ENCODE measurements at regions not wholly inside any gene's neighbourhood (a gene's known extent, or its start where the extent isn't known, plus 50 kb on each side); places are given as distances from the start of the nearest gene placed in this dataset.

GRCh38 chr3:168624892-168625448, 529.2 kb upstream of the GOLIM4 start:
- DNase-seq = no peak

GRCh38 chr3:168624195-168624594, 528.5 kb upstream of the GOLIM4 start:
- no peak for DNase-seq

GRCh38 chr3:168622795-168623194, 527.1 kb upstream of the GOLIM4 start:
- DNase-seq = no peak

- DNase-seq = no peak
Observed at GRCh38 chr3:168620854-168621253, 525.1 kb upstream of the GOLIM4 start.

GRCh38 chr3:168618827-168619470, 523.2 kb upstream of the GOLIM4 start:
- no peak for DNase-seq

GRCh38 chr3:168617658-168618057, 521.9 kb upstream of the GOLIM4 start:
- DNase-seq = no peak

GRCh38 chr3:168616915-168617314, 521.2 kb upstream of the GOLIM4 start:
- no peak for DNase-seq

GRCh38 chr3:168615493-168616020, 519.8 kb upstream of the GOLIM4 start:
- no peak for DNase-seq

GRCh38 chr3:168613151-168613550, 517.4 kb upstream of the GOLIM4 start:
- DNase-seq = no peak

GRCh38 chr3:168612671-168613070, 516.9 kb upstream of the GOLIM4 start:
- no peak for DNase-seq

GRCh38 chr3:168611826-168612225, 516.1 kb upstream of the GOLIM4 start:
- DNase-seq = no peak

- no peak for DNase-seq
Observed at GRCh38 chr3:168608926-168609325, 513.2 kb upstream of the GOLIM4 start.

GRCh38 chr3:168604767-168605166, 509.0 kb upstream of the GOLIM4 start:
- DNase-seq = no peak

- no peak for DNase-seq
Observed at GRCh38 chr3:168598250-168598649, 502.5 kb upstream of the GOLIM4 start.

GRCh38 chr3:168596175-168596823, 500.6 kb upstream of the GOLIM4 start:
- no peak for DNase-seq

GRCh38 chr3:168591587-168591986, 495.9 kb upstream of the GOLIM4 start:
- DNase-seq = no peak

- DNase-seq = no peak
Observed at GRCh38 chr3:168589376-168589775, 493.7 kb upstream of the GOLIM4 start.

- DNase-seq = no peak
Observed at GRCh38 chr3:168585544-168585943, 489.8 kb upstream of the GOLIM4 start.

GRCh38 chr3:168583977-168584376, 488.3 kb upstream of the GOLIM4 start:
- no peak for DNase-seq

GRCh38 chr3:168582503-168582902, 486.8 kb upstream of the GOLIM4 start:
- no peak for DNase-seq

GRCh38 chr3:168581771-168582225, 486.1 kb upstream of the GOLIM4 start:
- no peak for DNase-seq

GRCh38 chr3:168579010-168579409, 483.3 kb upstream of the GOLIM4 start:
- DNase-seq = no peak

GRCh38 chr3:168575750-168576149, 480.0 kb upstream of the GOLIM4 start:
- DNase-seq = no peak

- no peak for DNase-seq
Observed at GRCh38 chr3:168574455-168575158, 478.9 kb upstream of the GOLIM4 start.

Data from CD4-positive, alpha-beta T cell treated with Interleukin-21 for 1 hour (primary cell).